GM12864 (cell line): ENCODE measurements at regions not wholly inside any gene's neighbourhood (a gene's known extent, or its start where the extent isn't known, plus 50 kb on each side); places are given as distances from the start of the nearest gene placed in this dataset.

Source experiments
- DNase-seq: peaks from one replicate; pipeline ENCODE4 v3.0.0-alpha.2; 2011; ENCODE audit warnings: low read depth
- H3K4me3 ChIP-seq: 2 replicates; pipeline ENCODE4 v1.5.1; 2011; ENCODE audit warnings: mild to moderate bottlenecking, low read depth, low read length, control low read depth
- TF ChIP-seq, protein P1 (sequence below): IDR thresholded peaks from 2 replicates; pipeline ENCODE4 v1.5.1; 2011; ENCODE audit warnings: low read depth, mild to moderate bottlenecking, moderate library complexity, low read length, control low read depth, inconsistent platforms; ENCODE audit errors: missing control alignments

DNA sequence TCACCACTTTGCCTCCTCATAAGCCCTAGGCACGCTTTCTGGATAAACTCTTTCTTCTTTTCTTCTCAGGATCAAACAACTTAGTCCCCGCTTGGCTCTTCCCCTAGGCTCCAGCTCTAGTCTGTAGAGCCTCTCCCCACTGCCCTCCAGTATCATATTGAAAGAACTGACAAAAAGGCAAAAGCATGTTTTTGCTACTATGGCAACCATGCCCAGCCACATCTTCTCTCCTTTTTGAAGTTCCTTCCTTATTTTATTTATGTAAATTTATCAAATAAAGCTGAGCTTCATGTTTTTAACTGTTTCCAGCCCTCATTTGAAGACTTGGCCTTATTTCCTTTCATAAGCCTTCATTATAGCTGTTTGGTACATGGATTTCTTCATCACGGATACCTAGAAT is 86.0 kb upstream of the LIMCH1 start:
- TF ChIP-seq, protein P1, sequence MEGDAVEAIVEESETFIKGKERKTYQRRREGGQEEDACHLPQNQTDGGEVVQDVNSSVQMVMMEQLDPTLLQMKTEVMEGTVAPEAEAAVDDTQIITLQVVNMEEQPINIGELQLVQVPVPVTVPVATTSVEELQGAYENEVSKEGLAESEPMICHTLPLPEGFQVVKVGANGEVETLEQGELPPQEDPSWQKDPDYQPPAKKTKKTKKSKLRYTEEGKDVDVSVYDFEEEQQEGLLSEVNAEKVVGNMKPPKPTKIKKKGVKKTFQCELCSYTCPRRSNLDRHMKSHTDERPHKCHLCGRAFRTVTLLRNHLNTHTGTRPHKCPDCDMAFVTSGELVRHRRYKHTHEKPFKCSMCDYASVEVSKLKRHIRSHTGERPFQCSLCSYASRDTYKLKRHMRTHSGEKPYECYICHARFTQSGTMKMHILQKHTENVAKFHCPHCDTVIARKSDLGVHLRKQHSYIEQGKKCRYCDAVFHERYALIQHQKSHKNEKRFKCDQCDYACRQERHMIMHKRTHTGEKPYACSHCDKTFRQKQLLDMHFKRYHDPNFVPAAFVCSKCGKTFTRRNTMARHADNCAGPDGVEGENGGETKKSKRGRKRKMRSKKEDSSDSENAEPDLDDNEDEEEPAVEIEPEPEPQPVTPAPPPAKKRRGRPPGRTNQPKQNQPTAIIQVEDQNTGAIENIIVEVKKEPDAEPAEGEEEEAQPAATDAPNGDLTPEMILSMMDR = no peak
- no peak overlapping the region for H3K4me3 ChIP-seq
- DNase-seq = no peak

- H3K4me3 ChIP-seq = no peak overlapping the region
- TF ChIP-seq, protein P1 = no peak
- DNase-seq = no peak
Observed at GRCh38 chr4:41452484-41453225, 85.3 kb upstream of the LIMCH1 start.

DNA sequence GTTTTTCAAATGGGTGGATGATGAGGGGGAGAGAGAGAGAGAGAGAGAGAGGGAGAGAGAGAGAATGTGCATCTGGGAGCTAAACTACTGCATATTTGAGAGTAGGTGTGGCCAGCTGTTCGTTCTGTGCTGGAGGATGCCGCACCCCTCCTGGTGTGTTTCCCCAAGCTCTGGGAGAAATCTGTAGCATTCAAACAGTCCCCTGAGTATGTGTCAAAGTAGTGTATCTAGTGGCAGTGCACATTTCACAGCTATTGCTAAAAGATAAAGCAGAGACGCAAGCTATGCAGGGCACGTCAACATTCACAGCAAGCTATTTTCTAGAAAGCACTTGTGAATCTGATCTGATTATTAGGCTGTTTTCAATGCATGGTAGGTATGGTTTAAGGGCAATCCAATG is 83.5 kb upstream of the LIMCH1 start:
- no peak overlapping the region for H3K4me3 ChIP-seq
- TF ChIP-seq, protein P1 = no peak
- DNase-seq = no peak

DNA sequence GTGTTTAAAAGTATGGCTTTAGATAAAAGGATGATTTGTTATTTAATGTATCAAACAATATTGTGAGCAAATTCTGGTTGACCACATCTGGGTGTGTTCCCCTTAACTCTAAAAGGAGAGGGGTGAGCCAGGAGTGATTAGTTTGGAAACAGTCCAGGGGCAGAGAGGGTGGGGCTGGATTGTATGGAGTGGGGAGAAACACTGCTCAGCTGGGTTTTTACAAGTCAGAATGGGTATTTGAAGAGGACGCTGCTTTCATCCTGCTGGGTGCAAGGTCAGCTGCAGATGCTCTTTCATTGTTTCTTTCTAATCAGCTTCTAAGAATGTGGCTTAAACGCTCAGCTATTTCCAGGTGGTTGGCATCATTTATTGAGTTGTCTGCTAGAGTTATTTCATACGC is 82.8 kb upstream of the LIMCH1 start:
- DNase-seq = no peak
- TF ChIP-seq, protein P1 = no peak

GRCh38 chr4:41456559-41457101 is 81.3 kb upstream of the LIMCH1 start:
- TF ChIP-seq, protein P1 = no peak
- DNase-seq = no peak
- H3K4me3 ChIP-seq = no peak overlapping the region

More for the DNA sequence above, 82.8 kb upstream of the LIMCH1 start:
- no peak overlapping the region for H3K4me3 ChIP-seq

GRCh38 chr4:41458689-41459088 is 79.3 kb upstream of the LIMCH1 start:
- TF ChIP-seq, protein P1 = no peak
- DNase-seq = no peak
- H3K4me3 ChIP-seq = no peak overlapping the region

- TF ChIP-seq, protein P1 = no peak
- DNase-seq = no peak
- no peak overlapping the region for H3K4me3 ChIP-seq
Observed at GRCh38 chr4:41460641-41461040, 77.3 kb upstream of the LIMCH1 start.
